K562 (cell line): ENCODE measurements at regions not wholly inside any gene's neighbourhood (a gene's known extent, or its start where the extent isn't known, plus 50 kb on each side); places are given as distances from the start of the nearest gene placed in this dataset.

ENCODE experiments used
- ATAC-seq: fragments of 200-7000 bp; cut with Tn5 transposase; 3 replicates; pipeline ENCODE4 v1.9.1; 2020; ENCODE audit warnings: moderate library complexity
- BruUV-seq: library from RNA; stranded (reverse); fragments of 400-500 nt; replicated peaks from 2 replicates; lab custom pipeline; 2021; lab: Mats Ljungman, UMichigan
- CTCF ChIA-PET: fragments of 300-600 bp; formaldehyde crosslinking; extraction: SDS; loops from one replicate; lab custom pipeline; 2021; ENCODE audit warnings: low intra/inter-chr PET ratio; lab: Yijun Ruan, JAX
- POLR2A ChIA-PET: fragments of 300-600, 350-650 bp; sonication (Branson Sonifier 250); formaldehyde crosslinking; extraction: SDS; loops from one replicate; lab custom pipeline; 2021; ENCODE audit warnings: antibody characterized with exemption, inconsistent platforms; lab: Yijun Ruan, JAX
- DNase-seq, 4 experiments: peaks; one replicate each; pipeline versions ENCODE4 v3.0.0 to v3.0.0-alpha.2; 2011 to 2018; ENCODE audit warnings: low spot score in 3 of 4, mixed read lengths in 3 of 4; ENCODE audit errors: extremely low read depth in 1 of 4
- FAIRE-seq: peaks from 2 replicates; lab custom pipeline; 2011; peaks lifted over from hg19 to GRCh38; lab: Jason Lieb, UNC
- H2AFZ ChIP-seq: 2 replicates; pipeline ENCODE4 v1.6.0; 2011; ENCODE audit warnings: low read depth, low read length, control low read depth, inconsistent platforms
- H3K27ac ChIP-seq: fragments of 200-600 bp; 3 replicates; pipeline ENCODE4 v1.8.0; 2011; ENCODE audit warnings: low read depth, mild to moderate bottlenecking, control low read depth, inconsistent platforms, low read length, moderate library complexity, mixed read lengths; ENCODE audit errors: extremely low read depth
- H3K27me3 ChIP-seq, 2 experiments: fragments of 300-600 bp in 1 of 2; 2 replicates in 1 of 2; 3 replicates in 1 of 2; pipeline versions ENCODE4 v1.6.0 to v1.8.0; 2011; ENCODE audit warnings: inconsistent platforms in 2 of 2, low read length in 2 of 2, mild to moderate bottlenecking in 1 of 2, mixed read lengths in 1 of 2, moderate library complexity in 1 of 2; ENCODE audit not compliant: control insufficient read depth in 2 of 2, insufficient read depth in 2 of 2
- H3K36me3 ChIP-seq: fragments of 300-600 bp; 3 replicates; pipeline ENCODE4 v1.8.0; 2011; ENCODE audit warnings: mild to moderate bottlenecking, low read length, inconsistent platforms; ENCODE audit not compliant: control insufficient read depth, insufficient read depth
- H3K4me1 ChIP-seq, 2 experiments: fragments of 200-600 bp in 1 of 2; replicated peaks in 1 of 2; 2 replicates in 1 of 2; 3 replicates in 1 of 2; pipeline versions ENCODE4 v1.5.1 to v1.8.0; 2011; ENCODE audit warnings: inconsistent platforms in 2 of 2, low read length in 2 of 2, mild to moderate bottlenecking in 1 of 2, mixed read lengths in 1 of 2, moderate library complexity in 1 of 2; ENCODE audit not compliant: control insufficient read depth in 2 of 2, insufficient read depth in 2 of 2
- H3K4me2 ChIP-seq: 2 replicates; pipeline ENCODE4 v1.6.1; 2011; ENCODE audit warnings: low read length, control low read depth, inconsistent platforms, mixed read lengths; ENCODE audit not compliant: insufficient read depth
- H3K4me3 ChIP-seq: fragments of 200-600 bp; sonication (generic), shearing (Covaris generic); 2 replicates; pipeline ENCODE4 v1.5.1; 2016; ENCODE audit warnings: control low read depth, inconsistent platforms
- H3K79me2 ChIP-seq: fragments of 200-600 bp; 3 replicates; pipeline ENCODE4 v1.8.0; 2011; ENCODE audit warnings: low read length, inconsistent platforms; ENCODE audit not compliant: control insufficient read depth, insufficient read depth
- H3K9ac ChIP-seq, 2 experiments: 2 replicates each; pipeline versions ENCODE4 v1.6.0 to v1.6.1; 2011; ENCODE audit warnings: low read depth in 2 of 2, low read length in 2 of 2, control low read depth in 1 of 2, inconsistent platforms in 1 of 2, mild to moderate bottlenecking in 1 of 2, mixed read lengths in 1 of 2; ENCODE audit not compliant: insufficient read depth in 1 of 2
- H3K9me1 ChIP-seq: one replicate; pipeline ENCODE4 v1.6.0; 2011; ENCODE audit warnings: inconsistent platforms, mild to moderate bottlenecking, low read length, moderate library complexity; ENCODE audit not compliant: control insufficient read depth, insufficient read depth
- H3K9me3 ChIP-seq: replicated peaks from 2 replicates; pipeline ENCODE4 v1.5.1; 2011; ENCODE audit warnings: low read depth, low read length, inconsistent platforms; ENCODE audit not compliant: control insufficient read depth, insufficient read depth
- H4K20me1 ChIP-seq: replicated peaks from 2 replicates; pipeline ENCODE4 v1.6.1; 2011; ENCODE audit warnings: low read length, inconsistent platforms, mixed read lengths; ENCODE audit not compliant: control insufficient read depth, insufficient read depth
- BRD4 ChIP-seq: fragments of 200-600 bp; sonication (generic); IDR thresholded peaks from 2 replicates; pipeline ENCODE4 v1.6.1; 2017; ENCODE audit warnings: inconsistent platforms
- CAMTA2 ChIP-seq: fragments of 250-450 bp; sonication (Bioruptor Pico); conservative IDR thresholded peaks from 2 replicates; pipeline ENCODE4 v1.5.1; 2022
- CREB1 ChIP-seq, 2 experiments: sonication (generic) in 1 of 2; formaldehyde crosslinking in 1 of 2; IDR thresholded peaks; 2 replicates each; pipeline versions ENCODE4 v1.6.1 to v1.8.0; 2012 to 2022; ENCODE audit warnings: inconsistent platforms in 1 of 2, mild to moderate bottlenecking in 1 of 2, missing genetic modification reagents in 1 of 2, moderate library complexity in 1 of 2
- LCOR ChIP-seq: sonication (generic); formaldehyde crosslinking; IDR thresholded peaks from 2 replicates; pipeline ENCODE4 v1.8.0; 2022; ENCODE audit warnings: mild to moderate bottlenecking, missing genetic modification reagents
- MBD2 ChIP-seq: sonication (generic); IDR thresholded peaks from 2 replicates; pipeline ENCODE4 v1.6.1; 2016; ENCODE audit warnings: low read depth, borderline replicate concordance
- SMAD4 ChIP-seq: fragments of 250-450 bp; sonication (Bioruptor Pico); conservative IDR thresholded peaks from 2 replicates; pipeline ENCODE4 v1.8.0; 2021; ENCODE audit warnings: inconsistent platforms, mild to moderate bottlenecking, moderate library complexity
- SREBF1 ChIP-seq: fragments of 150-350 bp; IDR thresholded peaks from 2 replicates; pipeline ENCODE4 v1.6.1; 2014; ENCODE audit warnings: antibody characterized with exemption, low read depth, low read length, borderline replicate concordance
- ZBTB8A ChIP-seq: fragments of 450-650 bp; IDR thresholded peaks from 2 replicates; pipeline ENCODE4 v1.6.1; 2018; ENCODE audit warnings: mild to moderate bottlenecking, moderate library complexity; ENCODE audit not compliant: partially characterized antibody
- ZNF197 ChIP-seq: fragments of 200-800 bp; sonication (Bioruptor generic); IDR thresholded peaks from 2 replicates; pipeline ENCODE4 v1.6.1; 2016; ENCODE audit warnings: low read depth, missing genetic modification characterization, missing compliant biosample characterization
- ZNF76 ChIP-seq: fragments of 250-450 bp; sonication (Bioruptor Pico); IDR thresholded peaks from 2 replicates; pipeline ENCODE4 v1.4.0; 2020; ENCODE audit warnings: mild to moderate bottlenecking, moderate library complexity, borderline replicate concordance
- ZNF830 ChIP-seq: fragments of 250-450 bp; sonication (Bioruptor Pico); IDR thresholded peaks from 2 replicates; pipeline ENCODE4 v1.5.0; 2021; ENCODE audit warnings: mild to moderate bottlenecking
- WGBS: fragments of 100-300 bp; shearing (Covaris generic); methylation state at CpG from one replicate; pipeline ENCODE4 v1.1.6; 2016; ENCODE audit warnings: low coverage, mixed read lengths; ENCODE audit not compliant: insufficient coverage; ENCODE audit errors: missing lambda C conversion rate; 5-methylcytosine and 5-hydroxymethylcytosine counted together
- in situ Hi-C: fragments of 300-500 bp; cut with MboI; formaldehyde crosslinking; loops from 4 replicates; pipeline ENCODE4 v1.15.0; 2018; ENCODE audit warnings: inconsistent platforms, mixed read lengths
- intact Hi-C: fragments of 100-400 bp; cut with micrococcal nuclease; formaldehyde crosslinking; loops from 2 replicates; pipeline ENCODE4 v1.14.2; 2022
- TF ChIP-seq, protein P1 (sequence below): sonication (generic); formaldehyde crosslinking; IDR thresholded peaks from 2 replicates; pipeline ENCODE4 v1.8.0; 2022; ENCODE audit warnings: mild to moderate bottlenecking, missing genetic modification reagents
- TF ChIP-seq, protein P2 (sequence below): sonication (generic); formaldehyde crosslinking; IDR thresholded peaks from 2 replicates; pipeline ENCODE4 v1.8.0; 2022; ENCODE audit warnings: mild to moderate bottlenecking, missing genetic modification reagents

DNA sequence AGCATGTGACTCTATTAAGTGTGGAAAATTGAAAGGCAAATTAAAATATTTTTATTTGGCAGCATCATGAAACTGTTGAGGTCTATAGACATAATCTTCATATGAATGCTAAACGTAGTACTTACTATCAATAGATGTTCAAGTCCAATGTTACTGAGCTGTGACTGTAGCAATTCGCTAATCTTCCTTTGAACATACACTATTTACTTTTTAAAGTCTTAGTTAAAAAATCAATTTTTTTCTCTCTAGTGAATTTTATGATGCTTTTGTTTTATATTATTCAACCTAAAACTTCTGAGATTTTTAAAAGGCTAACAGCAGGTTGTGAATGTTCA is 85.2 kb upstream of the ELOVL5 start:
- POLR2A ChIA-PET: interaction anchor here (0.7 kb wide), 1 partner anchor 120 kb away, joined by 3 read pairs; no protein-coding TSS in a partner anchor
- TF ChIP-seq BRD4 (no peak), LCOR (no peak), ZBTB8A (no peak), MBD2 (no peak), SREBF1 (no peak), ZNF197 (CRISPR knock-in tag) (no peak), ZNF830 (CRISPR knock-in tag) (no peak), CREB1 (IDR thresholded peaks at IDR 0.05) (no peak), CREB1 (CRISPR knock-in tag; IDR thresholded peaks at IDR 0.05) (no peak), ZNF76 (CRISPR knock-in tag) (no peak), CAMTA2 (no peak), SMAD4 (CRISPR knock-in tag) (no peak)
- TF ChIP-seq, protein P1, sequence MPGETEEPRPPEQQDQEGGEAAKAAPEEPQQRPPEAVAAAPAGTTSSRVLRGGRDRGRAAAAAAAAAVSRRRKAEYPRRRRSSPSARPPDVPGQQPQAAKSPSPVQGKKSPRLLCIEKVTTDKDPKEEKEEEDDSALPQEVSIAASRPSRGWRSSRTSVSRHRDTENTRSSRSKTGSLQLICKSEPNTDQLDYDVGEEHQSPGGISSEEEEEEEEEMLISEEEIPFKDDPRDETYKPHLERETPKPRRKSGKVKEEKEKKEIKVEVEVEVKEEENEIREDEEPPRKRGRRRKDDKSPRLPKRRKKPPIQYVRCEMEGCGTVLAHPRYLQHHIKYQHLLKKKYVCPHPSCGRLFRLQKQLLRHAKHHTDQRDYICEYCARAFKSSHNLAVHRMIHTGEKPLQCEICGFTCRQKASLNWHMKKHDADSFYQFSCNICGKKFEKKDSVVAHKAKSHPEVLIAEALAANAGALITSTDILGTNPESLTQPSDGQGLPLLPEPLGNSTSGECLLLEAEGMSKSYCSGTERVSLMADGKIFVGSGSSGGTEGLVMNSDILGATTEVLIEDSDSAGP (CRISPR knock-in tag): no peak
- TF ChIP-seq, protein P2, sequence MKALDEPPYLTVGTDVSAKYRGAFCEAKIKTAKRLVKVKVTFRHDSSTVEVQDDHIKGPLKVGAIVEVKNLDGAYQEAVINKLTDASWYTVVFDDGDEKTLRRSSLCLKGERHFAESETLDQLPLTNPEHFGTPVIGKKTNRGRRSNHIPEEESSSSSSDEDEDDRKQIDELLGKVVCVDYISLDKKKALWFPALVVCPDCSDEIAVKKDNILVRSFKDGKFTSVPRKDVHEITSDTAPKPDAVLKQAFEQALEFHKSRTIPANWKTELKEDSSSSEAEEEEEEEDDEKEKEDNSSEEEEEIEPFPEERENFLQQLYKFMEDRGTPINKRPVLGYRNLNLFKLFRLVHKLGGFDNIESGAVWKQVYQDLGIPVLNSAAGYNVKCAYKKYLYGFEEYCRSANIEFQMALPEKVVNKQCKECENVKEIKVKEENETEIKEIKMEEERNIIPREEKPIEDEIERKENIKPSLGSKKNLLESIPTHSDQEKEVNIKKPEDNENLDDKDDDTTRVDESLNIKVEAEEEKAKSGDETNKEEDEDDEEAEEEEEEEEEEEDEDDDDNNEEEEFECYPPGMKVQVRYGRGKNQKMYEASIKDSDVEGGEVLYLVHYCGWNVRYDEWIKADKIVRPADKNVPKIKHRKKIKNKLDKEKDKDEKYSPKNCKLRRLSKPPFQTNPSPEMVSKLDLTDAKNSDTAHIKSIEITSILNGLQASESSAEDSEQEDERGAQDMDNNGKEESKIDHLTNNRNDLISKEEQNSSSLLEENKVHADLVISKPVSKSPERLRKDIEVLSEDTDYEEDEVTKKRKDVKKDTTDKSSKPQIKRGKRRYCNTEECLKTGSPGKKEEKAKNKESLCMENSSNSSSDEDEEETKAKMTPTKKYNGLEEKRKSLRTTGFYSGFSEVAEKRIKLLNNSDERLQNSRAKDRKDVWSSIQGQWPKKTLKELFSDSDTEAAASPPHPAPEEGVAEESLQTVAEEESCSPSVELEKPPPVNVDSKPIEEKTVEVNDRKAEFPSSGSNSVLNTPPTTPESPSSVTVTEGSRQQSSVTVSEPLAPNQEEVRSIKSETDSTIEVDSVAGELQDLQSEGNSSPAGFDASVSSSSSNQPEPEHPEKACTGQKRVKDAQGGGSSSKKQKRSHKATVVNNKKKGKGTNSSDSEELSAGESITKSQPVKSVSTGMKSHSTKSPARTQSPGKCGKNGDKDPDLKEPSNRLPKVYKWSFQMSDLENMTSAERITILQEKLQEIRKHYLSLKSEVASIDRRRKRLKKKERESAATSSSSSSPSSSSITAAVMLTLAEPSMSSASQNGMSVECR: no peak
- intact Hi-C loops: no loop called here

More for the DNA sequence above, 85.2 kb upstream of the ELOVL5 start:
- no TSS peak for BruUV-seq
- H3K27me3 ChIP-seq: no peaks in the 10 kb centered on the region
- DNase-seq (no peak), FAIRE-seq (no peak), ATAC-seq (no peak)
- H3K4me1 ChIP-seq: peaks cover 0 to 4% of the 10 kb centered on the region in 2 experiments; a peak in 1 of 5 replicates
- H3K9me1 ChIP-seq: no peaks in the 10 kb centered on the region
- H3K79me2 ChIP-seq: no peaks in the 10 kb centered on the region
- H2AFZ ChIP-seq: no peak overlapping the region
- no peak overlapping the region for H3K27ac ChIP-seq
- in situ Hi-C loops: loop anchor here (25.0 kb wide), 1 partner anchor 247 kb away; no protein-coding TSS in a partner anchor
- no peak overlapping the region for H3K4me2 ChIP-seq
- no peak overlapping the region for H3K9ac ChIP-seq
- CTCF ChIA-PET: interaction anchor here (9.0 kb wide), 1 partner anchor 262 kb away, joined by 106 read pairs; no protein-coding TSS in a partner anchor
- WGBS: 22% methylated on average over 2 of the region's 2 CpGs
- no peaks in the 10 kb centered on the region for H3K36me3 ChIP-seq
- H3K9me3 ChIP-seq: no peaks in the 10 kb centered on the region
- H4K20me1 ChIP-seq: no peaks in the 10 kb centered on the region
- H3K4me3 ChIP-seq: no peak overlapping the region
